ENCODE measurements at regions not wholly inside any gene's neighbourhood (a gene's known extent, or its start where the extent isn't known, plus 50 kb on each side); places are given as distances from the start of the nearest gene placed in this dataset.

GRCh38 chr18:30280186-30280585 is 762.4 kb downstream of the DSC3 start:
- no peaks in the 10 kb centered on the region for H3K27me3 ChIP-seq (ENCODE audit: insufficient read depth, poor library complexity, severe bottlenecking)
- TF ChIP-seq REST (IDR thresholded peaks at IDR 0.05; ENCODE audit: insufficient replicate concordance, low read depth) (no peak), SPI1 (IDR thresholded peaks at IDR 0.05; ENCODE audit: borderline replicate concordance, low read depth) (no peak), POLR2AphosphoS5 (IDR thresholded peaks at IDR 0.05; ENCODE audit: low read depth) (no peak), CTCF (IDR thresholded peaks at IDR 0.05; ENCODE audit: insufficient read depth, low read length) (no peak), GABPA (IDR thresholded peaks at IDR 0.05; ENCODE audit: low read depth) (no peak)
- DNase-seq (ENCODE audit: low read depth in 1 of 2, low spot score in 1 of 2), result no peak
- no peak overlapping the region for H3K4me3 ChIP-seq (replicated peaks; ENCODE audit: insufficient read depth, low read length)
- no peak overlapping the region for H3K27ac ChIP-seq (replicated peaks)

- Histone ChIP-seq H3K4me3 (replicated peaks; ENCODE audit: insufficient read depth, low read length) (no peak overlapping the region), H3K27ac (replicated peaks) (no peak overlapping the region), H3K27me3 (ENCODE audit: insufficient read depth, poor library complexity, severe bottlenecking) (no peaks in the 10 kb centered on the region)
- TF ChIP-seq POLR2AphosphoS5 (IDR thresholded peaks at IDR 0.05; ENCODE audit: low read depth), result no peak
- no peak for TF ChIP-seq CTCF (IDR thresholded peaks at IDR 0.05; ENCODE audit: insufficient read depth, low read length)
- TF ChIP-seq GABPA (IDR thresholded peaks at IDR 0.05; ENCODE audit: low read depth), result no peak
- TF ChIP-seq SPI1 (IDR thresholded peaks at IDR 0.05; ENCODE audit: borderline replicate concordance, low read depth), result no peak
- no peak for TF ChIP-seq REST (IDR thresholded peaks at IDR 0.05; ENCODE audit: insufficient replicate concordance, low read depth)
- DNase-seq (ENCODE audit: low read depth in 1 of 2, low spot score in 1 of 2), result no peak
Observed at GRCh38 chr18:30277676-30278075, 764.9 kb downstream of the DSC3 start.

GRCh38 chr18:30271716-30272115 is 770.8 kb downstream of the DSC3 start:
- Histone ChIP-seq H3K27ac (replicated peaks) (no peak overlapping the region), H3K27me3 (ENCODE audit: insufficient read depth, poor library complexity, severe bottlenecking) (no peaks in the 10 kb centered on the region), H3K4me3 (replicated peaks; ENCODE audit: insufficient read depth, low read length) (no peak overlapping the region)
- TF ChIP-seq CTCF (IDR thresholded peaks at IDR 0.05; ENCODE audit: insufficient read depth, low read length) (no peak), SPI1 (IDR thresholded peaks at IDR 0.05; ENCODE audit: borderline replicate concordance, low read depth) (no peak), GABPA (IDR thresholded peaks at IDR 0.05; ENCODE audit: low read depth) (no peak), POLR2AphosphoS5 (IDR thresholded peaks at IDR 0.05; ENCODE audit: low read depth) (no peak), REST (IDR thresholded peaks at IDR 0.05; ENCODE audit: insufficient replicate concordance, low read depth) (no peak)
- DNase-seq (ENCODE audit: low read depth in 1 of 2, low spot score in 1 of 2), result no peak
